CD14-positive monocyte (primary cell): ENCODE measurements at regions not wholly inside any gene's neighbourhood (a gene's known extent, or its start where the extent isn't known, plus 50 kb on each side); places are given as distances from the start of the nearest gene placed in this dataset.
A peak's percentile ranks its signal among the peaks of the same experiment; 100 is the strongest.

ENCODE experiments used
- DNase-seq, 3 donors: peaks; one replicate each; pipeline ENCODE4 v3.0.0-alpha.2; 2011 to 2022
- H2AFZ ChIP-seq: 2 replicates; pipeline ENCODE4 v1.6.0; 2012; ENCODE audit warnings: mild to moderate bottlenecking, low read depth, low read length, inconsistent platforms; ENCODE audit not compliant: insufficient read depth, poor library complexity, severe bottlenecking
- H3K27ac ChIP-seq, 2 donors: 1 replicate in 1 of 2; 2 replicates in 1 of 2; pipeline ENCODE4 v1.5.1; 2012 to 2013; ENCODE audit warnings: low read length in 2 of 2, control low read depth in 1 of 2, inconsistent platforms in 1 of 2, low read depth in 1 of 2, mild to moderate bottlenecking in 1 of 2
- H3K27me3 ChIP-seq, 2 donors: one replicate each; pipeline versions ENCODE4 v1.6.0 to v1.6.1; 2011 to 2013; ENCODE audit warnings: low read length in 2 of 2; ENCODE audit not compliant: control insufficient read depth in 2 of 2, insufficient read depth in 2 of 2
- H3K36me3 ChIP-seq, 2 donors: replicated peaks in 1 of 2; 1 replicate in 1 of 2; 2 replicates in 1 of 2; pipeline versions ENCODE4 v1.5.1 to v1.6.1; 2012 to 2013; ENCODE audit warnings: low read length in 2 of 2, control low read depth in 1 of 2, inconsistent platforms in 1 of 2, mild to moderate bottlenecking in 1 of 2; ENCODE audit not compliant: insufficient read depth in 2 of 2, control insufficient read depth in 1 of 2
- H3K4me1 ChIP-seq, 2 donors: 1 replicate in 1 of 2; 2 replicates in 1 of 2; pipeline versions ENCODE4 v1.5.1 to v1.6.1; 2012 to 2013; ENCODE audit warnings: low read length in 2 of 2, control low read depth in 1 of 2, inconsistent platforms in 1 of 2, mild to moderate bottlenecking in 1 of 2, moderate library complexity in 1 of 2; ENCODE audit not compliant: insufficient read depth in 2 of 2, control insufficient read depth in 1 of 2
- H3K4me2 ChIP-seq: replicated peaks from 2 replicates; pipeline ENCODE3; 2012; ENCODE audit warnings: low read length, moderate library complexity, mild to moderate bottlenecking; ENCODE audit not compliant: poor library complexity, severe bottlenecking; ENCODE audit errors: extremely low read depth
- H3K4me3 ChIP-seq, 3 experiments: fragments of 200-600 bp in 1 of 3; sonication (generic) in 1 of 3; replicated peaks in 1 of 3; 1 replicate in 2 of 3; 2 replicates in 1 of 3; pipeline ENCODE4 v1.5.1; 2011 to 2013; ENCODE audit warnings: low read length in 3 of 3, mild to moderate bottlenecking in 3 of 3, control low read depth in 2 of 3, low read depth in 2 of 3, inconsistent platforms in 1 of 3, moderate library complexity in 1 of 3
- H3K79me2 ChIP-seq: 2 replicates; pipeline ENCODE4 v1.6.0; 2012; ENCODE audit warnings: mild to moderate bottlenecking, control low read depth, inconsistent platforms, low read length, moderate library complexity; ENCODE audit not compliant: insufficient read depth
- H3K9ac ChIP-seq: 2 replicates; pipeline ENCODE4 v1.6.0; 2017; ENCODE audit warnings: low read length, mild to moderate bottlenecking; ENCODE audit not compliant: insufficient read depth, poor library complexity, severe bottlenecking
- H3K9me3 ChIP-seq, 2 donors: replicated peaks in 1 of 2; 1 replicate in 1 of 2; 2 replicates in 1 of 2; pipeline versions ENCODE4 v1.5.1 to v1.6.1; 2012 to 2013; ENCODE audit warnings: low read length in 2 of 2, control low read depth in 1 of 2; ENCODE audit not compliant: control insufficient read depth in 1 of 2, insufficient read depth in 1 of 2
- H4K20me1 ChIP-seq: 2 replicates; pipeline ENCODE4 v1.6.0; 2012; ENCODE audit warnings: mild to moderate bottlenecking, low read length, control low read depth, moderate library complexity; ENCODE audit not compliant: insufficient read depth
- H3K27ac Mint-ChIP-seq, 7 donors: one replicate each; pipeline ENCODE4 v1.8.0; 2020; ENCODE audit warnings: mild to moderate bottlenecking in 7 of 7, mixed read lengths in 7 of 7, moderate library complexity in 6 of 7, inconsistent platforms in 2 of 7
- H3K27me3 Mint-ChIP-seq, 3 donors: one replicate each; pipeline ENCODE4 v1.8.0; 2021 to 2022; ENCODE audit warnings: low read depth in 3 of 3, mild to moderate bottlenecking in 3 of 3, mixed read lengths in 3 of 3, moderate library complexity in 3 of 3, inconsistent platforms in 1 of 3
- H3K36me3 Mint-ChIP-seq, 2 donors: one replicate each; pipeline ENCODE4 v1.8.0; 2020; ENCODE audit warnings: mixed read lengths in 2 of 2, inconsistent platforms in 1 of 2, mild to moderate bottlenecking in 1 of 2
- H3K4me1 Mint-ChIP-seq: one replicate; pipeline ENCODE4 v1.8.0; 2020; ENCODE audit warnings: mild to moderate bottlenecking, mixed read lengths
- H3K4me3 Mint-ChIP-seq, 2 donors: one replicate each; pipeline ENCODE4 v1.8.0; 2020; ENCODE audit warnings: mild to moderate bottlenecking in 2 of 2, mixed read lengths in 2 of 2, moderate library complexity in 1 of 2
- H3K9me3 Mint-ChIP-seq, 7 donors: one replicate each; pipeline ENCODE4 v1.8.0; 2020 to 2022; ENCODE audit warnings: mixed read lengths in 7 of 7, mild to moderate bottlenecking in 6 of 7, moderate library complexity in 6 of 7, inconsistent platforms in 2 of 7
- WGBS: methylation state at CpG from one replicate; pipeline ENCODE4 v1.1.5; 2013; ENCODE audit warnings: missing lambda C conversion rate; ENCODE audit not compliant: insufficient coverage; 5-methylcytosine and 5-hydroxymethylcytosine counted together
- intact Hi-C, 2 donors: fragments of 100-400 bp; cut with micrococcal nuclease; formaldehyde crosslinking; loops; one replicate each; pipeline versions ENCODE4 v1.15.0 to v1.15.1; 2023
- TF ChIP-seq, protein P1 (sequence below): fragments of 200-600 bp; IDR thresholded peaks from one replicate; pipeline ENCODE4 v1.8.0; 2022; ENCODE audit warnings: antibody characterized with exemption, mild to moderate bottlenecking

DNA sequence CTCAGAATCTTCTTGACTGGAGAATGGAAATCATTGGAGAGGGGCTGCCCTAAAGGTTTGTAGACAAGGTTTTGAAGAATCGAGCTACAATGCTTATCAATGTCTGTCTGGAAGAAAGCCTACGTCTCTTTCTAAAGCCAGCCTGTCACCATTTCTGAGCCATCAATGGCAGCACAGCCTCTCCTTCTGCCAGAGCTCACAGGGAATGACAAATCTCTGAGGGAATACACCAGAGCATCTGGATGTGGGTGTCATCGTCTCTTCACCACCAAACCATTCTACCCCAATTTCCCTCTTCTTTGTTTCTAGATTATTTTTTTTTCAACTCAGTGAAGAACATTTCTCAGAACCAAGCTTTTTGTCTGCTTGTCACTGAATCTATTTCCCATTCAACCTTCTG, 349.7 kb downstream of the EMP1 start:
- no peaks in the 10 kb centered on the region for H3K79me2 ChIP-seq
- H3K36me3 Mint-ChIP-seq: no peaks in the 10 kb centered on the region
- 100% methylated on average over 2 of the region's 3 CpGs for WGBS

DNA sequence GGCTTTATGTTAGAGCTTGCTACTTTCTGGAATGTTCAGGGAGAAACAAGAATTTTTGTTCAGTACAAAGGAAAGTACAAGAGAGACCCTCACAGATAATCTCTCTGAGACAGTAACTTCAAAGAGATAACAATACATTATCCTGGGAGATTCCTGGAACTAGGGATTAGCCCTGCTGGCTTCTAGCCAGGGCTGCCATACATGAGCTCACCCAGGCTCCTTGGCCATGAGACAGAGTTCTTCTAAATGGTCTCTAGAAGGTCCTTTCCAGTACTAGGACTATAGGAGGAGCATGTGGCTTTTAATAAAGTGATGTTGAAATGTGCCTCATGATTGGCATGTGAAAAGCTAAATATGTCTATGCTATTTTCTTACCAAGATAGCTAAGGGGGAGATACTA, 342.5 kb downstream of the EMP1 start:
- Histone ChIP-seq H3K4me1 (no peaks in the 10 kb centered on the region), H3K27ac (no peak overlapping the region), H4K20me1 (no peaks in the 10 kb centered on the region), H3K79me2 (no peaks in the 10 kb centered on the region), H3K4me3 (no peak overlapping the region), H3K4me2 (no peak overlapping the region), H3K27me3 (no peaks in the 10 kb centered on the region), H3K9ac (no peak overlapping the region), H2AFZ (no peak overlapping the region), H3K9me3 (no peaks in the 10 kb centered on the region), H3K36me3 (no peaks in the 10 kb centered on the region)
- no peak overlapping the region for H3K4me3 Mint-ChIP-seq
- intact Hi-C loops: no loop called here
- peaks cover 0 to 4% (median 1%) of the 10 kb centered on the region in 3 donors for H3K27me3 Mint-ChIP-seq
- no peaks in the 10 kb centered on the region for H3K9me3 Mint-ChIP-seq
- H3K36me3 Mint-ChIP-seq: no peaks in the 10 kb centered on the region
- no peak for DNase-seq
- H3K27ac Mint-ChIP-seq: peak overlapping the region in 1 of 7 donors; percentile 2
- TF ChIP-seq, protein P1, sequence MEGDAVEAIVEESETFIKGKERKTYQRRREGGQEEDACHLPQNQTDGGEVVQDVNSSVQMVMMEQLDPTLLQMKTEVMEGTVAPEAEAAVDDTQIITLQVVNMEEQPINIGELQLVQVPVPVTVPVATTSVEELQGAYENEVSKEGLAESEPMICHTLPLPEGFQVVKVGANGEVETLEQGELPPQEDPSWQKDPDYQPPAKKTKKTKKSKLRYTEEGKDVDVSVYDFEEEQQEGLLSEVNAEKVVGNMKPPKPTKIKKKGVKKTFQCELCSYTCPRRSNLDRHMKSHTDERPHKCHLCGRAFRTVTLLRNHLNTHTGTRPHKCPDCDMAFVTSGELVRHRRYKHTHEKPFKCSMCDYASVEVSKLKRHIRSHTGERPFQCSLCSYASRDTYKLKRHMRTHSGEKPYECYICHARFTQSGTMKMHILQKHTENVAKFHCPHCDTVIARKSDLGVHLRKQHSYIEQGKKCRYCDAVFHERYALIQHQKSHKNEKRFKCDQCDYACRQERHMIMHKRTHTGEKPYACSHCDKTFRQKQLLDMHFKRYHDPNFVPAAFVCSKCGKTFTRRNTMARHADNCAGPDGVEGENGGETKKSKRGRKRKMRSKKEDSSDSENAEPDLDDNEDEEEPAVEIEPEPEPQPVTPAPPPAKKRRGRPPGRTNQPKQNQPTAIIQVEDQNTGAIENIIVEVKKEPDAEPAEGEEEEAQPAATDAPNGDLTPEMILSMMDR: no peak
- H3K4me1 Mint-ChIP-seq: no peaks in the 10 kb centered on the region

More for the DNA sequence above, 349.7 kb downstream of the EMP1 start:
- no peak overlapping the region for H3K27ac ChIP-seq
- H3K4me1 ChIP-seq: no peaks in the 10 kb centered on the region
- Mint-ChIP-seq H3K27me3 (peaks cover 1 to 2% (median 2%) of the 10 kb centered on the region in 3 donors), H3K9me3 (peaks cover 0 to 2% (median 0%) of the 10 kb centered on the region in 7 donors), H3K4me1 (no peaks in the 10 kb centered on the region), H3K4me3 (no peak overlapping the region), H3K27ac (no peak overlapping the region)
- H3K27me3 ChIP-seq: no peaks in the 10 kb centered on the region
- H3K36me3 ChIP-seq: no peaks in the 10 kb centered on the region
- H3K9ac ChIP-seq: no peak overlapping the region
- H2AFZ ChIP-seq: no peak overlapping the region
- TF ChIP-seq, protein P1: no peak
- H3K4me3 ChIP-seq: no peak overlapping the region
- no peaks in the 10 kb centered on the region for H4K20me1 ChIP-seq
- no peak overlapping the region for H3K4me2 ChIP-seq
- intact Hi-C loops: no loop called here
- no peaks in the 10 kb centered on the region for H3K9me3 ChIP-seq
- no peak for DNase-seq
